HG03039 (cell line): ENCODE measurements at regions not wholly inside any gene's neighbourhood (a gene's known extent, or its start where the extent isn't known, plus 50 kb on each side); places are given as distances from the start of the nearest gene placed in this dataset.
"Not testable (repeated sequence)": the region's sequence is repeated elsewhere in the genome, so short reads cannot be mapped to it uniquely, and the experiment has no call there.

Source experiments
- ATAC-seq: cut with Tn5 transposase; IDR thresholded peaks from one replicate; pipeline ENCODE4 v1.9.1; 2021; ENCODE audit warnings: mild to moderate bottlenecking, moderate library complexity; ENCODE audit not compliant: unreplicated experiment

DNA sequence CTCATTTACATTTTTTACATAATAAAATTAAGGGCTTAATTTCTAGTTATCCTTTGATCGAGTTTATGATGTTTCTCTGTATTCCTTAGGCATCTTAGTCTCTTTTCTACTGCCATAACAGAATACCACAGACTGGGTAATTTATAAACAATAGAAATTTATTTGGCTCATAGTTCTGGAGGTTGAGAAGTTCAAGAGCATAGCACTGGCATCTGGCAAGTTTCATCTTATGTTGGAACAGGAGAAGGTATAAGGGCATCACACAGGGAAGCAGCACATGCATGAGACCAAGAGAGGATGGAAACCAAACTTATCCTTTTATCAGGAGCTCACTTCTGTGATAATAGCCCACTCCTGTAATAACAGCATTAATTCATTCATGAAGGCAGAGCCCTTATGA, 284.9 kb upstream of the COX7C start:
- ATAC-seq: no peak

DNA sequence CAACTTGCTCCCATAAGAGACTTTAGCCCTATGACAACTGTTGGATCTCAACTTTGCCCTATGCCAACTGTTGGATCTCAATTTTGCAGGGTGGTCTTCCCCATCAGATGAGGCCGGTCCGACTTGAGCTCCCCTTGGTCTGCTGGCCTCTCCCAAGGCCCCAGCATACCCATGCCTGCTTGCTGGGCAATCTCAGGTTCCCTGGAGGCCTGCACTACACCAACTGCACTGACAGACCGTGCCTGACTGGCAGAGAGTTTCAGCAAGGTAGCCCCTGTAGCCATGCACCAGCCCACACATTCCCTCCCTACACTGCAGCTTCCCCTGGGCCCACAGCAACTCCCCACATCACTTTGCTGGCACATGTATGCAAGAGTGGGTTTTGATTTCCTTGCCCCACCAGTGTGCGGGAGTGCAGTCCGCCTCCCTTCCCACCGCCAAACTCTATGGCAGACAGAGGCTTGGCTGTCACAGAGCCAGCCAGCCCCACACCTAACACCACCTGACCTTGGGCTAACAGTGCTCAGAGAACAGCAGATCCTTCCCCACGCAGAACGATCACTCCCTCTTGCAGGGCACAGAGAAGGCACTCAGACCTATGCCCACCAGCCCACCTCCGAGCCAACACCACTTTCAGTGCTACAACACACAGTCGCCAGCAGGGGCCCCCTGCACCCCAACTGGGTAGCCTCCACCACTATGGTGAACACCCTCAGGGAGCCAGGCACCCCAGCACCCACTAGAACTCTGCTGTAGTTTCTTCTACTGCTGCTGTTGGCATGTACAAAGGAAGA, 279.9 kb upstream of the COX7C start:
- ATAC-seq: no peak

DNA sequence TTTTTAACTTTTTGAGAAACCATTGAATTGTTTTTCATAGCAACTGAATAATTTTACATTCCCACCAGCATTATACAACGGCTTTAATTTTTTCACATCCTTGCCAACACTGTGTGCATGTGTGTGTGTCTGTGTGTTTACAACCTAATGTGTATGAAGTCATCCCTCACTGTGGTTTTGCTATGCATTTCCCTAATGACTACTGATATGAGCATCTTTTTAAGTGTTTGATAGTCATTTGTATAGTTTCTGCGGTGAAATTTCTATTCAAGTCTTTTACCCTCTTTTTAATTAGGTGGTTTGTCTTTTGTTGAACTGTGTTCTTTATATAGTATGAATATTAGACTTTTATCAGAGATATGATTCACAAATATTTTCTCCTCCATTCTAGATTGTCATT, 263.1 kb upstream of the COX7C start:
- peak; percentile 68 for ATAC-seq

- peak; percentile 49 for ATAC-seq
Observed at GRCh38 chr5:86360801-86361200, 256.9 kb upstream of the COX7C start.

DNA sequence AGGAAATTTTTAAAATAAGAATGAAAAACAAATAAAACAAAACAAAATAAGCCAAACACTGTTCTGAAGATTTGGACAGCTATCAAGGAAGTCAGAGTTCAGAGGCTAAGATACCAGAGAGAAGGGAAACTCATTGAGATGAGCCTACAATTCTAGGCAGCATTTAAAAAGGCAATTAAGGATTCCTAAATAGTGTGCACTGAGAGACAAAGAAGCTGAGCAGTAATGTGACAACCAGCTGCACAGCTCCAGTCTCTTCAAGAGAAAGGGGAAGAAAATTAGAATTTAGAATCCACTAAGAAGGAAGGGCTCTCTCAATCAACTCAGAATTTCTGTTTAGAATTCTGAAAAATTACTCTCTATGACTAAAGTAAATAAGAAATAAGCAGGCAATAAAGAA, 246.7 kb upstream of the COX7C start:
- ATAC-seq: no peak

GRCh38 chr5:86374611-86375010, 243.1 kb upstream of the COX7C start:
- no peak for ATAC-seq

- ATAC-seq: no peak
Observed at GRCh38 chr5:86376214-86376613, 241.5 kb upstream of the COX7C start.

DNA sequence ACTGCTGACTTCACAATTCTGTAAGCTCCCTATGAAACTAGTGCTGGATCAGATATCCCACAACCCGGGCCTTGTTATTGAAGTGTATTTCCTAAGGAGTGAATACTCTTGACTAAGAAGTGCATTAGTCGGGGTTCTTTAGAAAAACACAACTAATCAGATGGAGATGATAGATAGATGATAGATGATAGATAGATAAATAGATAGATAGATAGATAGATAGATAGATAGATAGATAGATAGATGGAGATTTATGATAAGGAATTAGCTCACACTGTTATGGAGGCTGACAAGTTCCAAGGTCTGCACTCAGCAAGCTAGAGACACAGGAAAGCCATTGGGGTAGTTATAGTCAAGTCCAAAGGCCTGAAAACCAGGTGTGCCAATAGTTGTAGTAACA, 214.6 kb upstream of the COX7C start:
- no peak for ATAC-seq

GRCh38 chr5:86404256-86404655, 213.5 kb upstream of the COX7C start:
- ATAC-seq: no peak

DNA sequence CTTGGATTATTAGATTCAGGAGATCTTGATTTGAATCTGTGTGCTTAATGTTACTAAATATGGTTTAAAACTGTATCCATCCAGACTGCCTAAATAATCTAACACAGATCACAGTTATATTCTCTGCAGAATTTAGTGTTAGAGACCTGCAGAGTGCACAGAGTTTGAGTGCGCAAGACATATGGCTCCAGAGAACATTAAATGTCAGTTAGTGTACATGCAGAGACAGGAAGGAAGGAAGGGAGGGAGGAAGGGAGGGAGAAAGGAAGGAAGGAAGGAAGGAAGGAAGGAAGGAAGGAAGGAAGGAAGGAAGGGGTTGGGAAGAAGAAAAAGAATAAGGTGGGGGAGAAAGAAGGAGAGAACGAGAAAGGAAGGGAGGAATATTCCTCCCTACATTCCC, 210.0 kb upstream of the COX7C start:
- no peak for ATAC-seq

DNA sequence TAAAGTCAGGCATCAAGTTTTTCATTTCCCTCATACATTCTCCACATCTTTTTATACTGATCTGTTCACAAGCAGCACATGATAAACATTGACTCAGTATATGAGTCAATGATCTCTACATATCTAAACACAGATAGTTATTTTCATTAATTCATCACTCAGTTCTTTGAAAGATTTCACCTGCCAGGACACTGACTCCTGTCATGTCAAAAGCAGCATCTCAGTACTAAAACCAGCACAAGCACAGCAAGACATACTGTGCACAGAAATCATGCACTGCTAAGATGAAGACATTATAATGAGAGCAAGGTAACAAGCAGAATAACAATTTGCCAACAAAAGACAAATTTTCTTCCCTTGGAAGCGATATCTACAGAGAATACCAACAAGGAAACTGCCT, 206.1 kb upstream of the COX7C start:
- no peak for ATAC-seq

- no peak for ATAC-seq
Observed at GRCh38 chr5:86427158-86427557, 190.6 kb upstream of the COX7C start.

GRCh38 chr5:86439593-86440110, 178.1 kb upstream of the COX7C start:
- no peak for ATAC-seq

- no peak for ATAC-seq
Observed at GRCh38 chr5:86442036-86442745, 175.6 kb upstream of the COX7C start.

DNA sequence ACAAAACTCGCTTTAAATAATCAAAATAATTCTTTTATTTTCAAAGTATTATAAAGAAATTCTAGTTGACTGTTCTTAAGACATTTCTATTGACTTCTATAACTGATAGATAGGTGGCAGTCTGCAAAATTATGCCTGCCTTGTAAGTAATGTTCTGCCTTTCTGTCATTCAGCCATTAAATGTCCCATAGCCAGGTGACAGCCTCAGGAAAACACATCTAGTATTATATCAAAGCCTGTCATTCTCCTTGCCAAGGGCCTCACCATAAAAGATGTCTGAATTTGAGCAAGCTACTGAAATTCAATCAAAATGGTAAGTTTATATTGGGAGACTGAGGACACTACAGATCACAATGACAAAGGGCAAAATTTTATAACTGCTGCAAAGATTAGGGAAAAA, 170.4 kb upstream of the COX7C start:
- no peak for ATAC-seq

- no peak for ATAC-seq
Observed at GRCh38 chr5:86452251-86452650, 165.5 kb upstream of the COX7C start.

GRCh38 chr5:86460519-86460918, 157.2 kb upstream of the COX7C start:
- ATAC-seq: no peak

DNA sequence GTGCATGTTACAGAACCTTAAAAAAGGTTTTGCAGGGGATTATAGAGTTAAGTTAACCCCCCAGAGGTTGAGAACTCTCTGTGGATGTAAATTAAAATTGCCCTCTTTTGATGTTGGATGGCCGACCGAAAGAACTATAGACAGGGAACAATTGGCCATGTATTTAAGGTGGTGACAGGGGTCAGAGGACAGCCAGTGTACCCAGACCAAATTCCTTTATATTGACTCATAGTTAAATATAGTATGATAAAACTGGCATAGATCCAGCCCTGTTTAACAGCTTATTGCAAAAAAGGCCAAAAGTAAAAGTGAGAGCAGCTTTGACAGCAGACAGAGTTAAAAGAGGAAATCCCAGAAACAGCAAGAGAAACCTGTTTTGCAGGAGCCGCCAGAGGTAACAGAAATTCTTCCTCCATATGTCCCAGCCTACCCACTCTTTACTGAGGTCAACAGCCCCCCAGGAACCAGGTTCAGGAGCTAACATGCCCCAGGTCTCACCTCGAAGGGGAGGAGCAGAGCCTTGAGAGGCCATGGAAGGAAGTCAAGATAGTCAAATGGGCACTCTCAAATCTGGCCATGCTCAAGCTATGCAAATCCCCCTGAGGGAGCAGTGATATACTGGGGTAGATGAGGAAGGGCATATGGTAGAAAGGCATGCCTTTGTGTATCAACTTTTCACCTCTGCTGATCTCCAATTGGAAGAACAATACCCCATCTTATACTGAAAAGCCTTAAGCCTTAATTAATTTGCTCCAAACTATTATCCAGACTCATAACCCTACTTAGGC, 156.4 kb upstream of the COX7C start:
- ATAC-seq: no peak

- ATAC-seq: no peak
Observed at GRCh38 chr5:86463339-86463738, 154.4 kb upstream of the COX7C start.

GRCh38 chr5:86465052-86465838, 152.5 kb upstream of the COX7C start:
- no peak for ATAC-seq

GRCh38 chr5:86466721-86467120, 151.0 kb upstream of the COX7C start:
- ATAC-seq: not testable (repeated sequence)
